ENCODE measurements at regions not wholly inside any gene's neighbourhood (a gene's known extent, or its start where the extent isn't known, plus 50 kb on each side); places are given as distances from the start of the nearest gene placed in this dataset.

DNA sequence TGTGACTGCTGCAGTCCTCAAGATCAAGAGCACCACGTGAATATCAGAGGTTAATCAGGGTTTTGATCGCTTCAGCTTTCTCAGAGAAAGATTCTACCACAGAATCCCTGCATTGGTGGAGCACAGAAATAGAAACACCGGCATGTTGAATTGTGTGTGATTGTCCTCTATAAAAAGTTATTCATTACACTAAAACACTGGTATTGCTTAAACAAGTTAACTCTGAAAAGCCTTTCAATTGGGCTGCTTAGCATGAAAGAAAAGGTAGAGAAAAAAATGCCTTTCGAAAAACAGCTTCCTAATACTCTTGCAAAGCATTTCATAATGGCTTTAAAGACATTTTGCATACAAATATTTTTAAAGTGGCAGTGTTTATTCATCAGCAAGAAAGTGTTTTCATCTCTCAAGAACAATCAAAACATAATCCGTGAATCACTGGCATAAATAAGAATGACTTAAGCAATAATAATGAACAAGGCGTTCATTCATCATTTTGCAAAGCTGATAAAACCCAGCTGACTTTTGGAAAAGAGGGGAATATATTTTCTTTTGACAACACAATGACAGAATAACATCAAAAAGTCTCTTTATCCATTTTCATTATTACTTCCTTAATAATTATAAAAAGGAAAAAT is 61.1 kb downstream of the HELT start:
- no peaks in the 10 kb centered on the region for H4K20me1 ChIP-seq (replicated peaks; ENCODE audit: control insufficient read depth, insufficient read depth, low read length)
- no peak overlapping the region for H3K4me3 ChIP-seq
- no peak for TF ChIP-seq HDAC2 (IDR thresholded peaks at IDR 0.05)
- no peak for TF ChIP-seq POLR2G (IDR thresholded peaks at IDR 0.05; ENCODE audit: low read depth, low read length)
- no peak for TF ChIP-seq MAZ (CRISPR knock-in tag; conservative IDR thresholded peaks at IDR 0.05 in 1 of 2, IDR thresholded peaks at IDR 0.05 in 1 of 2)
- TF ChIP-seq, protein P1, sequence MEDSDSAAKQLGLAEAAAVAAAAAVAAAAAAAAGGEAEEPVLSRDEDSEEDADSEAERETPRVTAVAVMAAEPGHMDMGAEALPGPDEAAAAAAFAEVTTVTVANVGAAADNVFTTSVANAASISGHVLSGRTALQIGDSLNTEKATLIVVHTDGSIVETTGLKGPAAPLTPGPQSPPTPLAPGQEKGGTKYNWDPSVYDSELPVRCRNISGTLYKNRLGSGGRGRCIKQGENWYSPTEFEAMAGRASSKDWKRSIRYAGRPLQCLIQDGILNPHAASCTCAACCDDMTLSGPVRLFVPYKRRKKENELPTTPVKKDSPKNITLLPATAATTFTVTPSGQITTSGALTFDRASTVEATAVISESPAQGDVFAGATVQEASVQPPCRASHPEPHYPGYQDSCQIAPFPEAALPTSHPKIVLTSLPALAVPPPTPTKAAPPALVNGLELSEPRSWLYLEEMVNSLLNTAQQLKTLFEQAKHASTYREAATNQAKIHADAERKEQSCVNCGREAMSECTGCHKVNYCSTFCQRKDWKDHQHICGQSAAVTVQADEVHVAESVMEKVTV (CRISPR knock-in tag; IDR thresholded peaks at IDR 0.05) = no peak
- TF ChIP-seq HEY1 (CRISPR knock-in tag; IDR thresholded peaks at IDR 0.05; ENCODE audit: borderline replicate concordance) = no peak
- TF ChIP-seq ARID1B (IDR thresholded peaks at IDR 0.05) = no peak
- TF ChIP-seq MCM2 (IDR thresholded peaks at IDR 0.05; ENCODE audit: low read depth) = no peak
- no peak for TF ChIP-seq ZNF699 (CRISPR knock-in tag; IDR thresholded peaks at IDR 0.05; ENCODE audit: insufficient replicate concordance)
- TF ChIP-seq ZNF121 (CRISPR knock-in tag; conservative IDR thresholded peaks at IDR 0.05) = no peak
- TF ChIP-seq ZNF717 (CRISPR knock-in tag; IDR thresholded peaks at IDR 0.05) = no peak
- TF ChIP-seq CBFA2T3 (IDR thresholded peaks at IDR 0.05) = no peak
- TF ChIP-seq CSDE1 (IDR thresholded peaks at IDR 0.05) = no peak
- H3K4me1 ChIP-seq (replicated peaks in 1 of 2; ENCODE audit: control insufficient read depth in 2 of 2, insufficient read depth in 2 of 2, low read length in 2 of 2) = no peaks in the 10 kb centered on the region
- H3K36me3 ChIP-seq (ENCODE audit: control insufficient read depth, insufficient read depth, low read length) = no peaks in the 10 kb centered on the region
- H3K4me2 ChIP-seq (ENCODE audit: insufficient read depth, low read length) = no peak overlapping the region
- 2% methylated on average over 6 of the region's 6 CpGs for WGBS (ENCODE audit: insufficient coverage, low coverage, missing lambda C conversion rate)
- H3K27ac ChIP-seq (ENCODE audit: extremely low read depth, low read depth, low read length) = no peak overlapping the region
- no peaks in the 10 kb centered on the region for H3K9me1 ChIP-seq (ENCODE audit: control insufficient read depth, insufficient read depth, low read length)
- in situ Hi-C loops (cut with MboI) (no loop called here), intact Hi-C loops (cut with micrococcal nuclease) (no loop called here)
- H3K9ac ChIP-seq (ENCODE audit: insufficient read depth in 1 of 2, low read depth in 2 of 2, low read length in 2 of 2) = no peak overlapping the region
- H3K27me3 ChIP-seq (ENCODE audit: control insufficient read depth in 2 of 2, insufficient read depth in 2 of 2, low read length in 2 of 2) = peaks cover 4 to 7% of the 10 kb centered on the region in 2 experiments; a peak in 3 of 5 replicates
- ChIA-PET CTCF (ENCODE audit: low intra/inter-chr PET ratio) (no interaction called here), POLR2A (no interaction called here)
- H3K9me3 ChIP-seq (replicated peaks; ENCODE audit: control insufficient read depth, insufficient read depth, low read depth, low read length) = no peaks in the 10 kb centered on the region
- H2AFZ ChIP-seq (ENCODE audit: low read depth, low read length) = no peak overlapping the region
- DNase-seq (ENCODE audit: extremely low read depth in 1 of 4, low spot score in 3 of 4) (no peak), ATAC-seq (no peak), FAIRE-seq (no peak)
- no peaks in the 10 kb centered on the region for H3K79me2 ChIP-seq (ENCODE audit: control insufficient read depth, insufficient read depth, low read length)
- no TSS peak for BruUV-seq (replicated peaks)
